ENCODE measurements at regions not wholly inside any gene's neighbourhood (a gene's known extent, or its start where the extent isn't known, plus 50 kb on each side); places are given as distances from the start of the nearest gene placed in this dataset.

DNA sequence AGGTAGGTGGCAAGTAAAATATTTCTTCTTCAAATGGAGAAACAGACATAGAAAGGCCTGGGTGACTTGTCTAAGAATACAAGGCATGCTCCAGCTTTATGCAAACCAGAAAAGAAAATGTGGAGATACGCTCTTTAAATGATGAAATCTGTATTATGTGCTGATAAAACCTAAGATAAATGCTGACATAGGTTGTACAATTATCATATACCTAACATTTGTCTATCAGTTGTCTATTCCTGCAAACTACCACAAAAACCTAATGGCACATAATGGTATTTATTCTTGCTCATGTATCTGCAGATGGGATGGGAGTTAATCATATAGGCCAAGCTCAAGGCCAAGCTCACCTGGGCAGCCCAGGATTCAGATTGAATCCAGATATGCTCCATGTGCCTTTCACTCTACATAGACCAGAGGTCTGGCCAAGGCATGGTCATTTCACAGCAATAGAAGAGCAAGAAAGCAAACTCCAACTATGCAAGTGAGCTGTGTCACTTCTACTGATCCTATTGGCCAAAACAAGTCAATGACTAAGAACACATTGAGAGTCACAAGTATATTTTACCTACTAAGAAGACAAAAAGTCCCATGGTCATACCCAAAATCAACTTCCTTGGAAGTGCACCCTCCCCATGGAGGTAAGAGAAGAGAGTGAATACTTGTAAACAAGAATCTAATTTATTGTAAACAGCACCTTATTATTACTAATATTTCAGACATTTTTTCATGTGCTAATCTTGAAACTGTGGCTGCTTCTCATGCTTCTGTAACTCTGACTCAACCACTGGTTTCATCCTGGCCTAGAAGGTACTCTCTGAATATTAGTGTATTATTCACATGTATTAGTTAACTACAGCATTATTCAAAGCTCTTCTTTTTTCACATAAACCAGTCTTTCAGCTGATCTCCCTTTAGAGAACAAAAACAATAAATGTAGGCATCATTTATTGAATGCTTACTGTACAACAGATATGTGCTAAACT lies 270.7 kb upstream of the SOX9 start:
- CTCF ChIA-PET, result no interaction called here

More for the DNA sequence above, 270.7 kb upstream of the SOX9 start:
- no peak overlapping the region for H3K4me3 ChIP-seq (ENCODE audit: insufficient read depth, low read depth, low read length)
- DNase-seq (no peak), ATAC-seq (ENCODE audit: low read depth) (no peak)
- H2AK9ac ChIP-seq (replicated peaks; ENCODE audit: low read depth, low read length, poor library complexity), result no peak overlapping the region
- H2BK120ac ChIP-seq (ENCODE audit: low read depth, low read length), result no peak overlapping the region
- TF ChIP-seq RAD21 (IDR thresholded peaks at IDR 0.05; ENCODE audit: low read length) (no peak), FOS (IDR thresholded peaks at IDR 0.05; ENCODE audit: low read depth, low read length) (no peak), MXI1 (IDR thresholded peaks at IDR 0.05; ENCODE audit: borderline replicate concordance, low read depth, low read length) (no peak), RCOR1 (IDR thresholded peaks at IDR 0.05; ENCODE audit: insufficient replicate concordance, low read length) (no peak), RFX5 (IDR thresholded peaks at IDR 0.05; ENCODE audit: low read depth, low read length) (no peak), BHLHE40 (IDR thresholded peaks at IDR 0.05; ENCODE audit: low read depth, low read length) (no peak), CHD1 (IDR thresholded peaks at IDR 0.05; ENCODE audit: low read depth, low read length) (no peak)
- no TSS peak for BruUV-seq (replicated peaks)
- no peaks in the 10 kb centered on the region for H3K36me3 ChIP-seq (ENCODE audit: control insufficient read depth, insufficient read depth, low read length)
- H3K23ac ChIP-seq (ENCODE audit: low read depth, low read length), result no peak overlapping the region
- H4K91ac ChIP-seq (ENCODE audit: insufficient read depth, low read depth, low read length), result no peak overlapping the region
- no peak overlapping the region for H4K5ac ChIP-seq (ENCODE audit: low read depth, low read length)
- no peaks in the 10 kb centered on the region for H3K27me3 ChIP-seq (ENCODE audit: control insufficient read depth, insufficient read depth, low read length)
- dilution Hi-C loops (cut with HindIII; ENCODE audit: low sequenced_read_pairs, unreplicated experiment), result no loop called here
- H2BK20ac ChIP-seq (ENCODE audit: low read depth, low read length), result no peak overlapping the region
- no peaks in the 10 kb centered on the region for H3K4me1 ChIP-seq (ENCODE audit: control insufficient read depth, insufficient read depth, low read length)
- H3K14ac ChIP-seq (replicated peaks; ENCODE audit: low read depth, low read length), result no peak overlapping the region
- H3K4ac ChIP-seq (ENCODE audit: low read depth, low read length), result no peak overlapping the region
- WGBS, 2 experiments (ENCODE audit: extremely low coverage in 2 of 2, insufficient read length in 1 of 2), result no CpG with 5 or more reads among the region's 1 CpG
- H3K4me2 ChIP-seq (ENCODE audit: low read depth, low read length), result no peak overlapping the region
- no peaks in the 10 kb centered on the region for H3K9me1 ChIP-seq (ENCODE audit: insufficient read depth, low read length)
- H3K9me3 ChIP-seq (ENCODE audit: control insufficient read depth, insufficient read depth, low read length), result no peaks in the 10 kb centered on the region
- H3K56ac ChIP-seq (ENCODE audit: extremely low read depth, insufficient read depth, low read length), result no peak overlapping the region
- POLR2A ChIA-PET (ENCODE audit: unreplicated experiment), result no interaction called here
- no peaks in the 10 kb centered on the region for H4K20me1 ChIP-seq (ENCODE audit: insufficient read depth, low read length)
- no peak overlapping the region for H4K8ac ChIP-seq (ENCODE audit: low read depth in 2 of 2, low read length in 2 of 2)
- H2AK5ac ChIP-seq (ENCODE audit: low read depth, low read length), result no peak overlapping the region
- no peak overlapping the region for H2AFZ ChIP-seq (replicated peaks; ENCODE audit: low read length, poor library complexity)
- no peaks in the 10 kb centered on the region for H3K79me1 ChIP-seq (ENCODE audit: low read depth in 1 of 2, low read length in 2 of 2)
- H3K9ac ChIP-seq (ENCODE audit: low read depth, low read length), result no peak overlapping the region
- H2BK15ac ChIP-seq (ENCODE audit: low read depth, low read length), result no peak overlapping the region
- in situ Hi-C loops (cut with MboI; ENCODE audit: low sequenced_read_pairs), result no loop called here
- H2BK5ac ChIP-seq (ENCODE audit: low read depth, low read length, poor library complexity, severe bottlenecking), result no peak overlapping the region
- intact Hi-C loops (cut with micrococcal nuclease), result no loop called here
- H3K27ac ChIP-seq (ENCODE audit: insufficient read depth, low read length), result no peak overlapping the region
- no peak overlapping the region for H3K18ac ChIP-seq (ENCODE audit: low read depth, low read length)

Measured in IMR-90 (cell line).